Upper lobe of right lung (tissue), 1 donor: ENCODE measurements at regions not wholly inside any gene's neighbourhood (a gene's known extent, or its start where the extent isn't known, plus 50 kb on each side); places are given as distances from the start of the nearest gene placed in this dataset.

Experiments used
- ATAC-seq: fragments of 200-7000 bp; cut with Tn5 transposase; one replicate; pipeline ENCODE4 v1.9.1; 2020; ENCODE audit warnings: mild to moderate bottlenecking, moderate library complexity
- DNase-seq: peaks from one replicate; pipeline ENCODE4 v3.0.0-alpha.2; 2020
- H3K27ac ChIP-seq: fragments of 200-600 bp; one replicate; pipeline ENCODE4 v1.8.0; 2022
- H3K27me3 ChIP-seq: fragments of 200-600 bp; one replicate; pipeline ENCODE4 v1.8.0; 2022; ENCODE audit warnings: mild to moderate bottlenecking
- H3K36me3 ChIP-seq: fragments of 200-600 bp; one replicate; pipeline ENCODE4 v1.8.0; 2022
- H3K4me1 ChIP-seq: fragments of 200-600 bp; one replicate; pipeline ENCODE4 v1.8.0; 2022
- H3K4me3 ChIP-seq: fragments of 200-600 bp; one replicate; pipeline ENCODE4 v1.8.0; 2022; ENCODE audit warnings: mild to moderate bottlenecking
- H3K9me3 ChIP-seq: fragments of 200-600 bp; one replicate; pipeline ENCODE4 v1.8.0; 2022
- intact Hi-C: fragments of 100-400 bp; cut with DNase I; formaldehyde crosslinking; loops from one replicate; pipeline ENCODE4 v1.11.0; 2022
- TF ChIP-seq, protein P1 (sequence below): fragments of 200-600 bp; IDR thresholded peaks from one replicate; pipeline ENCODE4 v1.8.0; 2022; ENCODE audit warnings: antibody characterized with exemption
- donor health status: DM: no; HTN: yes; CAD: no; lungs with severe emphysema.

DNA sequence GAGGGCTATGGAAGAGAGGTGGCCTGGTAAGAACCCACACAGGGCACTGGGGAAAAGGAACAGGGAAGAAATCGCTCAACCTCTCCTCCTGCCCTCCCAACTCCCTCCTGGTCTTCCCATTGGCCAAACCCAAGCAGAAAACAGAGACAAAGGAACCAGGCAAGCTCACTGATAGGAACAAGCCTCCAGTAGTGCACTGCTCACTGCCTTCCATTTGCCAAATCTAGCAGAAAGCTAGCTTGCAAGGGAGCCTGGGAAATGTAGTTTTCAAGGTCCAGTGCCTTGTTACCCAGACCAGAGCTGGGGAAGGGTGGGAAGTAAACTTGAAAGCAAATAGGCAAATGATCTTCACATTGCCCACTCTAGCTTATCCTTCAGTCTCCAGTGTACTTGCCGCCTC, 556.1 kb upstream of the AUTS2 start:
- intact Hi-C loops = no loop called here
- H3K27ac ChIP-seq = no peak overlapping the region
- no peaks in the 10 kb centered on the region for H3K36me3 ChIP-seq
- H3K9me3 ChIP-seq = peaks cover 8% of the 10 kb centered on the region
- H3K27me3 ChIP-seq = no peaks in the 10 kb centered on the region
- ATAC-seq (no peak), DNase-seq (no peak)
- no peaks in the 10 kb centered on the region for H3K4me1 ChIP-seq
- no peak overlapping the region for H3K4me3 ChIP-seq
- TF ChIP-seq, protein P1, sequence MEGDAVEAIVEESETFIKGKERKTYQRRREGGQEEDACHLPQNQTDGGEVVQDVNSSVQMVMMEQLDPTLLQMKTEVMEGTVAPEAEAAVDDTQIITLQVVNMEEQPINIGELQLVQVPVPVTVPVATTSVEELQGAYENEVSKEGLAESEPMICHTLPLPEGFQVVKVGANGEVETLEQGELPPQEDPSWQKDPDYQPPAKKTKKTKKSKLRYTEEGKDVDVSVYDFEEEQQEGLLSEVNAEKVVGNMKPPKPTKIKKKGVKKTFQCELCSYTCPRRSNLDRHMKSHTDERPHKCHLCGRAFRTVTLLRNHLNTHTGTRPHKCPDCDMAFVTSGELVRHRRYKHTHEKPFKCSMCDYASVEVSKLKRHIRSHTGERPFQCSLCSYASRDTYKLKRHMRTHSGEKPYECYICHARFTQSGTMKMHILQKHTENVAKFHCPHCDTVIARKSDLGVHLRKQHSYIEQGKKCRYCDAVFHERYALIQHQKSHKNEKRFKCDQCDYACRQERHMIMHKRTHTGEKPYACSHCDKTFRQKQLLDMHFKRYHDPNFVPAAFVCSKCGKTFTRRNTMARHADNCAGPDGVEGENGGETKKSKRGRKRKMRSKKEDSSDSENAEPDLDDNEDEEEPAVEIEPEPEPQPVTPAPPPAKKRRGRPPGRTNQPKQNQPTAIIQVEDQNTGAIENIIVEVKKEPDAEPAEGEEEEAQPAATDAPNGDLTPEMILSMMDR = no peak

DNA sequence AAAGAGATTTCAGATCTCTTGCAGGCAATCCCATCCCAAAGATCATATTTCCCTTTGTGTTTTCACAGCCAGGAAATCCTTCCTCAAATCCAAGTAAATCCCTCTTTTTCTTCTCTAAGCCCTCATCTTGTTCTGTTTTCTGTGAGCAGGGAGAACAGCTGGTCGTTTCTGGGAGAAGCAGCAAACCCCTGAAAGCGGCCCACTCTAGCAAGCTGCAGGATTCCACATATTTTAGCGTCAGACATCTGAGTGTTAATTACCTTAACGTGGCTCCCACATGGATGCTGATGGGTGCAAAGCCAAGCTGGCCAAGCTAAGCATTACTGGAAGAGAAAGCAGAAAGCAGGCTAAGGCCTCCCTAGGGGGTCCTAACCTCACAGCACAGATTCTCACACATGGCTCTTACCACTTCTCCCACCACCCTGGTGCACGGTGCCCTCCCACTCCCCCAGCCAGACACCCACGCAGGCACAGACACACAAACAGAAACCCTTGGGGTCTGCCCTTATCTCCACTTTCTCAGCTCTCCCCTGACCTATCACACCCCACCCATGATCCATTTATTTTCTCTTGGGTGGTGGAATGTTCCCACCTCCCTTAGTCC, 551.0 kb upstream of the AUTS2 start:
- DNase-seq = no peak

DNA sequence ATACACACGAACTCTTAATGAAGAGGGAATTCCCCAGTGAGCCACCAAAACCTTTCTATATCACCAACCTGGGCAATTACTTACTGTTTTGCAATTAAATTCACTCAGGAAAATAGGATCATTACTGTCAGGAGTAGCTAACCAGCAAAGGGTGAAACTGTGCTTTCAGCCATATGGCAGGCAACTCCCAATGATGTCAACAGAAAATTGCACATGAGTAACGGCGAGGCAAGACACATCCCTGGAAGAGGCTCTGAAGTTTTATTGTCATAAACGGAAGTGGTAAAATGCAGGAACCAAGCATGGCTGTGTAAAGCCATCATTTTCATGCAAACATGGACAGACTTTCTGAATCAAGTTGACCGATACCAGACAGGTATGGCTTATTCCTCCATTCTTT, 548.9 kb upstream of the AUTS2 start:
- DNase-seq (no peak), ATAC-seq (no peak)
- Histone ChIP-seq H3K36me3 (no peaks in the 10 kb centered on the region), H3K27ac (no peak overlapping the region), H3K4me3 (no peak overlapping the region), H3K9me3 (no peaks in the 10 kb centered on the region), H3K4me1 (no peaks in the 10 kb centered on the region), H3K27me3 (no peaks in the 10 kb centered on the region)
- TF ChIP-seq, protein P1 = no peak
- intact Hi-C loops = no loop called here

More for the DNA sequence above, 551.0 kb upstream of the AUTS2 start:
- Histone ChIP-seq H3K27me3 (no peaks in the 10 kb centered on the region), H3K4me1 (no peaks in the 10 kb centered on the region), H3K27ac (no peak overlapping the region), H3K4me3 (no peak overlapping the region), H3K9me3 (peaks cover 8% of the 10 kb centered on the region), H3K36me3 (no peaks in the 10 kb centered on the region)
- ATAC-seq = no peak
- intact Hi-C loops = no loop called here
- TF ChIP-seq, protein P1 = no peak

DNA sequence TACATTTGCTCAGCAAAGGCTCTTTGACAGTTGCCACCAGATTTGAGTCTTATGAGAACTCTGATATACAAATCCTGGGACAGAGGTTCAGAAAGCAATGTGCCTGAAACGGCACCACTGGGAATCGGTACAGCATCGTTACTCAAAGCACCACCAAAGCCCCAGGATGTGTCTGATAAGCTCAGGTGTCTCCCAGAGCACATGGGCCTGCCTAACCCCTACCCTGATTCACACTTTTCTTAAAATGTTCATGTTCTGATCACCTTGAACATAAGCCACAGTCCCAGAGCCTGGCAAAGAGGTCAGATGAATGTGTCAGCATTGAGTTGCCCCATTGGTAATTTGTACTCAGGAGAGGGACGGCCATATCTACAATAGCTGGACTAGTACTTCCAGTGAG, 545.8 kb upstream of the AUTS2 start:
- no peak for DNase-seq
- H3K4me3 ChIP-seq = no peak overlapping the region
- H3K27ac ChIP-seq = no peak overlapping the region
- H3K36me3 ChIP-seq = no peaks in the 10 kb centered on the region
- TF ChIP-seq, protein P1 = no peak
- H3K4me1 ChIP-seq = no peaks in the 10 kb centered on the region
- intact Hi-C loops = no loop called here
- no peaks in the 10 kb centered on the region for H3K9me3 ChIP-seq
- ATAC-seq = no peak
- no peaks in the 10 kb centered on the region for H3K27me3 ChIP-seq

DNA sequence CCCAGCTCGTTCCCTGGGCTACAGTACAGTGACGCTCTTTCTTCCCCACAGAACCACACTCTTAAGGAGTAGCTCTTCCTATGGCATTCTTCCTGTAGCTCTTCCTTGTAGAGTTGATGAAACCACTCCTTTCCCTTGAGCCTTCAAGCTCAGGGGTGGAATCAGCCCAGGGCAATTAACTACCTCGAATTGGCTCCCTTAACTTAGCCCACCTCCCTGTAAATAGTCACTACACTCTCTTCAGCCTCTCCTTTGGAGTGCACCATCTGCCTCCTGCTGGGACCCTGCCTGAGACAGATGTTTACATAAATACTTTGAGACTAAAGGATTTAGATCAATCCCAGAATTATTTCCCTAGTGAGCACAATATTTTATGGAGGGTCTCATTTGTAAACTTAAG, 537.8 kb upstream of the AUTS2 start:
- TF ChIP-seq, protein P1 = no peak
- intact Hi-C loops = no loop called here
- H3K4me1 ChIP-seq = no peaks in the 10 kb centered on the region
- no peak overlapping the region for H3K4me3 ChIP-seq
- DNase-seq = no peak
- no peak overlapping the region for H3K27ac ChIP-seq
- H3K36me3 ChIP-seq = no peaks in the 10 kb centered on the region
- no peaks in the 10 kb centered on the region for H3K27me3 ChIP-seq
- no peaks in the 10 kb centered on the region for H3K9me3 ChIP-seq
- ATAC-seq = no peak
